ENCODE measurements at regions not wholly inside any gene's neighbourhood (a gene's known extent, or its start where the extent isn't known, plus 50 kb on each side); places are given as distances from the start of the nearest gene placed in this dataset.

DNA sequence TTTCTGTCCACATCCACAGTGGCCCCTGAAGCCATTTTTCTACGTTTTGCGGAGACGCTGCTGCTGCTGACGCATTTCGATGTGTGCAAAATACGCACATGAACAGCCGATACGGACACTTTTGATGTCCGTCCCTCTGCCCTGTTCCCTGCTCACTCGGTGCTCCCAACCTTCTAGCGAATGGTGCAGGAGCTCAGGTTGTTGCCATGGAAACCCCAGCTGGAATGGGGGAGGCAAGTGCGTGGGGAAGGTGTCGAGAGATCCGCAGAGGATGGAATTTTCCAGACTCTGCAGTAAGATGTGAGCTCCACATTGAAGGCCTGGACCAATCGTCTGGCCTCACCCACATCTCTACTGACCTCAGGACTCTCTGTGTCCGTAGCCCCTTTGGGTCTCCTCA, 109.2 kb upstream of the USP29 start:
- H3K4me3 ChIP-seq (replicated peaks; ENCODE audit: insufficient read depth, low read length): no peak overlapping the region
- no peaks in the 10 kb centered on the region for H3K27me3 ChIP-seq (ENCODE audit: insufficient read depth, poor library complexity, severe bottlenecking)
- no peak overlapping the region for H3K27ac ChIP-seq (replicated peaks)
- TF ChIP-seq POLR2AphosphoS5 (IDR thresholded peaks at IDR 0.05; ENCODE audit: low read depth): no peak
- TF ChIP-seq, protein P1, sequence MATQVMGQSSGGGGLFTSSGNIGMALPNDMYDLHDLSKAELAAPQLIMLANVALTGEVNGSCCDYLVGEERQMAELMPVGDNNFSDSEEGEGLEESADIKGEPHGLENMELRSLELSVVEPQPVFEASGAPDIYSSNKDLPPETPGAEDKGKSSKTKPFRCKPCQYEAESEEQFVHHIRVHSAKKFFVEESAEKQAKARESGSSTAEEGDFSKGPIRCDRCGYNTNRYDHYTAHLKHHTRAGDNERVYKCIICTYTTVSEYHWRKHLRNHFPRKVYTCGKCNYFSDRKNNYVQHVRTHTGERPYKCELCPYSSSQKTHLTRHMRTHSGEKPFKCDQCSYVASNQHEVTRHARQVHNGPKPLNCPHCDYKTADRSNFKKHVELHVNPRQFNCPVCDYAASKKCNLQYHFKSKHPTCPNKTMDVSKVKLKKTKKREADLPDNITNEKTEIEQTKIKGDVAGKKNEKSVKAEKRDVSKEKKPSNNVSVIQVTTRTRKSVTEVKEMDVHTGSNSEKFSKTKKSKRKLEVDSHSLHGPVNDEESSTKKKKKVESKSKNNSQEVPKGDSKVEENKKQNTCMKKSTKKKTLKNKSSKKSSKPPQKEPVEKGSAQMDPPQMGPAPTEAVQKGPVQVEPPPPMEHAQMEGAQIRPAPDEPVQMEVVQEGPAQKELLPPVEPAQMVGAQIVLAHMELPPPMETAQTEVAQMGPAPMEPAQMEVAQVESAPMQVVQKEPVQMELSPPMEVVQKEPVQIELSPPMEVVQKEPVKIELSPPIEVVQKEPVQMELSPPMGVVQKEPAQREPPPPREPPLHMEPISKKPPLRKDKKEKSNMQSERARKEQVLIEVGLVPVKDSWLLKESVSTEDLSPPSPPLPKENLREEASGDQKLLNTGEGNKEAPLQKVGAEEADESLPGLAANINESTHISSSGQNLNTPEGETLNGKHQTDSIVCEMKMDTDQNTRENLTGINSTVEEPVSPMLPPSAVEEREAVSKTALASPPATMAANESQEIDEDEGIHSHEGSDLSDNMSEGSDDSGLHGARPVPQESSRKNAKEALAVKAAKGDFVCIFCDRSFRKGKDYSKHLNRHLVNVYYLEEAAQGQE (IDR thresholded peaks at IDR 0.05; ENCODE audit: insufficient replicate concordance, low read depth): no peak
- TF ChIP-seq GABPA (IDR thresholded peaks at IDR 0.05; ENCODE audit: low read depth): no peak
- TF ChIP-seq SPI1 (IDR thresholded peaks at IDR 0.05; ENCODE audit: borderline replicate concordance, low read depth): no peak
- TF ChIP-seq, protein P2, sequence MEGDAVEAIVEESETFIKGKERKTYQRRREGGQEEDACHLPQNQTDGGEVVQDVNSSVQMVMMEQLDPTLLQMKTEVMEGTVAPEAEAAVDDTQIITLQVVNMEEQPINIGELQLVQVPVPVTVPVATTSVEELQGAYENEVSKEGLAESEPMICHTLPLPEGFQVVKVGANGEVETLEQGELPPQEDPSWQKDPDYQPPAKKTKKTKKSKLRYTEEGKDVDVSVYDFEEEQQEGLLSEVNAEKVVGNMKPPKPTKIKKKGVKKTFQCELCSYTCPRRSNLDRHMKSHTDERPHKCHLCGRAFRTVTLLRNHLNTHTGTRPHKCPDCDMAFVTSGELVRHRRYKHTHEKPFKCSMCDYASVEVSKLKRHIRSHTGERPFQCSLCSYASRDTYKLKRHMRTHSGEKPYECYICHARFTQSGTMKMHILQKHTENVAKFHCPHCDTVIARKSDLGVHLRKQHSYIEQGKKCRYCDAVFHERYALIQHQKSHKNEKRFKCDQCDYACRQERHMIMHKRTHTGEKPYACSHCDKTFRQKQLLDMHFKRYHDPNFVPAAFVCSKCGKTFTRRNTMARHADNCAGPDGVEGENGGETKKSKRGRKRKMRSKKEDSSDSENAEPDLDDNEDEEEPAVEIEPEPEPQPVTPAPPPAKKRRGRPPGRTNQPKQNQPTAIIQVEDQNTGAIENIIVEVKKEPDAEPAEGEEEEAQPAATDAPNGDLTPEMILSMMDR (IDR thresholded peaks at IDR 0.05; ENCODE audit: insufficient read depth, low read length): no peak
- no peak for DNase-seq (ENCODE audit: low read depth in 1 of 2, low spot score in 1 of 2)

DNA sequence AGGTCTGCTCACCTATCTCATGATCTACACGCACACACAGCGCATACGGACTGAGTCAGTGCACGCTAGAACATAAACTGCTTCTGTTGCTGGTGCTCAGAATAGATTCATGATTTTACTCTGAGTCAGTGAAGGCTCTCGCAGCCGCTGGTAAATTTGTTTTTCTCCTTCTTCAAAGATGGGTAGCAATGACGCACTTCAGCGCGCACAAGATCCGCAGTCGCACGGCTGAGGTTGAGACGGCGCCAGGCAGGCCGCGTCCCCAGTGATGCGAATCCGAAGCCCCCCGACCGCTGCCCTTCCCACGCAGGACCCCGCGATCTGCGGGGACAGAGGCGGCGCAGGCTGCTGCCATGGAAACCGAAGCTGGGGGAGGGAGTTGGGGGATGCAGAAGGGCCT, 103.7 kb upstream of the USP29 start:
- TF ChIP-seq, protein P2 (IDR thresholded peaks at IDR 0.05; ENCODE audit: insufficient read depth, low read length): no peak
- TF ChIP-seq, protein P1 (IDR thresholded peaks at IDR 0.05; ENCODE audit: insufficient replicate concordance, low read depth): no peak
- TF ChIP-seq SPI1 (IDR thresholded peaks at IDR 0.05; ENCODE audit: borderline replicate concordance, low read depth): no peak
- TF ChIP-seq GABPA (IDR thresholded peaks at IDR 0.05; ENCODE audit: low read depth): no peak
- TF ChIP-seq POLR2AphosphoS5 (IDR thresholded peaks at IDR 0.05; ENCODE audit: low read depth): no peak
- H3K4me3 ChIP-seq (replicated peaks; ENCODE audit: insufficient read depth, low read length): no peak overlapping the region
- DNase-seq (ENCODE audit: low read depth in 1 of 2, low spot score in 1 of 2): no peak
- H3K27me3 ChIP-seq (ENCODE audit: insufficient read depth, poor library complexity, severe bottlenecking): no peaks in the 10 kb centered on the region
- no peak overlapping the region for H3K27ac ChIP-seq (replicated peaks)

DNA sequence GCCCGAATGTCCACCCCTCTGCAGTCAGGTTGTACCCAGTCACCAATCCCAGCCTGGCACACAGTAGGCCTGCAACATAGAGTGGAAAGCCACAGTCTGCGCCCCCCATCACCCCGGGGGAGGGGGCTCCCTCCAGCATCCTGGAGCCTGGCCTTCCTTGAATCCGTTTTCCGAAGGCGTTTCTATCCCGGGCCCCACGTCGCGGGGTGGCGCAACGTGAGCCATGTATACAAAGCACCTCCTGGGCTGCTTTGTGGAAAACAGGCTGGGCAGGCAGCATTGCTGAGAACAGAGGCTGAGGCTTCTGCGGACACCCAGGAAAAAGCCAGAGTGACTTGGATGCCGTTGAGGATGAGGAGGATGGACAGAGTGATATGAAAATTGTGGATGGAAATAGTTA, 103.3 kb upstream of the USP29 start:
- DNase-seq (ENCODE audit: low read depth in 1 of 2, low spot score in 1 of 2): no peak
- TF ChIP-seq POLR2AphosphoS5 (IDR thresholded peaks at IDR 0.05; ENCODE audit: low read depth): no peak
- TF ChIP-seq, protein P2 (IDR thresholded peaks at IDR 0.05; ENCODE audit: insufficient read depth, low read length): no peak
- TF ChIP-seq, protein P1 (IDR thresholded peaks at IDR 0.05; ENCODE audit: insufficient replicate concordance, low read depth): no peak
- H3K27ac ChIP-seq (replicated peaks): no peak overlapping the region
- H3K27me3 ChIP-seq (ENCODE audit: insufficient read depth, poor library complexity, severe bottlenecking): no peaks in the 10 kb centered on the region
- H3K4me3 ChIP-seq (replicated peaks; ENCODE audit: insufficient read depth, low read length): no peak overlapping the region
